GM18907 (cell line): ENCODE measurements at regions not wholly inside any gene's neighbourhood (a gene's known extent, or its start where the extent isn't known, plus 50 kb on each side); places are given as distances from the start of the nearest gene placed in this dataset.
"Not testable (repeated sequence)": the region's sequence is repeated elsewhere in the genome, so short reads cannot be mapped to it uniquely, and the experiment has no call there.

Source experiments
- ATAC-seq: cut with Tn5 transposase; IDR thresholded peaks from one replicate; pipeline ENCODE4 v1.9.1; 2021; ENCODE audit warnings: mild to moderate bottlenecking, moderate library complexity; ENCODE audit not compliant: unreplicated experiment

DNA sequence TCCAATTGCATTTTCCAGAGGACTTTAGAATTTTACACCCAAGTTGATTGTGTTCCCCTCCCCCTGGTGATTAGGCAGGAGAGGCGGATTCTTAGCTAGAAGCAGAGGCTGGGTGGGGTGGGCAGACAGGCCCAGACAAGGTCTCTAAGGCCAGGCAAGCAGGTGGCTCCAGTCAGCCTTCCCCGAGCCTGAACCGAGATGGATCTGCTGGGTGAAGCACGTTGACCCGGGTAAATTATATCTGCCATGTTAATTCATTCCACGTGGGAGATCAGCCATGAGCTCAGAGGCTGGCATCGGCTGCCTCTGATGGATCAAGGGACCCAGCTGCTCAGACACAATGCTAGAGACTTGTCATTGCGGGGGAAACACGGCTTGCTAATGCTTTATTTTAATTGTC lies 159.5 kb upstream of the MAFB start:
- no peak for ATAC-seq

DNA sequence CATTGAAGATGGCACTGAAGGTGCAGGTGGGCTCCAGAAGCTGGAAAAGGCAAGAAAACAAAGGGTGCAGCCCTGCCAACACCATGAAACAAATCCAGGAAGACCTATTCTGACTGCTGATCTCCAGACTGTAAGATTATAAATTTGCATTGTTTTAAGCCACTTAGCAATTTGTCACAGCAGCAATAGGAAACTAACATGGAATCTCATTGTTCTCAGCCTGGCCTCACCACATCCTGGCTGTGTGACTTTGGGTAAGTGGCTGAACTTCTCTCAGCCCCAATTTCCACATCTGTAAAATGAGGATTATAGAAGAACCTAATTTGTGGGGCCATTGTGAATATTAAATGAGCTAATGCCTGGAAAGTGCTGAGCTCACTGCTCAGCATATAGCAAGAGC lies 160.4 kb upstream of the MAFB start:
- ATAC-seq = no peak

DNA sequence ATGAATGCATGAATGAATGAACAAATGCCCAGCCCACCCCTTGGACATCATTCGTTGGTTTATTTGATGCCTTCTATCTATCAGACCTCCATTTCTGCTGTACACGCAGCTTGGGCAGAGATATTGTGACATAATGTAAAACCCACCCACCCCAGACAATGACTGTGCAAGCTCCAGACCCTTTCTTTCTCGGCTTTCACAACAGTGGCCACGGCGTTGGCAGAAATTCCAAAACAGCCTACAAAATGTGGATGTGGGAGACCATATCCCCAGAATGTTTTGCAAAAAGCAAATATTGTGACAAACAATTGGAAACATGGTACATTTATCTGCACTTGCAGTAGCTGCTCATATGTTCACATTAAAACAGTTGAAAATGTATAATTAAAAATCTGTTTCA lies 162.0 kb upstream of the MAFB start:
- ATAC-seq = no peak

DNA sequence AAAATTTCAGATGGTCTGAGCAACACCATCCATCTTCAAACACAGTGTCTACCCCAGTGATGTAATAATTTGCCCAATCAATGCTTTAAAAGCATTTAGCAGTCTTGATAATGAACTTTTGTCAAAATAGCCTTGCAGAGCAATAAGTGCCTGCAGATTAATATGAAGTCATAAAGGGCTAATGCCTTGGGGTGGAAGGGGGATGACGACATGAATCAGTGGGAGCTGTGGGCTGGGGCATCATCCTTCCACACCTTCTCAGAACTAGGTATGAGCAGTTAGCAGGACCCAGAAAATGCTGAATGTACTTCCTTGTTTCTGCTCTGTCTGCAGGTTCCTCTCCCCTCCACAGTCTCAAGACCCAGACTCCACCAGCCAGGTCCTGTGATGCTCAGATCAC lies 166.2 kb upstream of the MAFB start:
- no peak for ATAC-seq

DNA sequence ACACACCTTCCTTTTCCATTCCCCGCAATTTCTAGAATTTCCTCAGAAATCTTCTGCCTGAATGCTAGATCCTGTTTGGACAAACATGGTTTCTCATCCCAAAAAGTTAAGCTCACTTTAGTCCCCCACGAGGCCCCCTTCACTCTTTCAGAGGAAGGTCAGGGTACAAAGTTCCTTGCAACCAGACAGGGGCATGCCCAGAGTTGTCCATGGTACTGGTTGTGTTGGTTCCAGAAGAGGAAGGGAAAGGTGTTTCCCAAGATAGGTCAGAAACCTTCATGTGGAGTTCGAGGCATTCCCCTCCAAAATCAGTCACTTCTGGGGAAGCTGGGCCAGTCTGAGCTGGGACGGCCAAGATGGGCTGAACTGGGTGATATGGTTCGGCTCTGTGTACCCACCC lies 167.6 kb upstream of the MAFB start:
- no peak for ATAC-seq

DNA sequence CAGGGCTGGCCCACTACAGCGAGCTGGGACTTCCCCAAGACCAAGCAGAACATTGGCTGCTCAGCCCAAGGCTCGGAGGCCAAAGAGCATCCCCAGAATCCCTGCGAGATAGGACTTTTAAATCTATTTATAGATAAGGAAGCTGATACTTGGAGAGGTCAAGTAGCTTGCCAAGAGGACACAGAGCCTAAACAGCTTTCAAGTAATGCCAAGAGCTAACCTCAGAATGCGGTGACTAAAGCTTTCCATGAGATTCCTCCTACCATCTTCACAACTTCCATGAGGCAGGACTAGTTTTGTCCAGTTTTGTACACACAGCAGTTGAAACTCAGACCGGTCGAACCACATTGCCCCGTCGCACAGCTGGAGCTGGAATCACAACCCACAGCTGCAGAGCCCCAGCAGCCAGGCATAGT lies 168.1 kb upstream of the TOP1 start:
- ATAC-seq = no peak

DNA sequence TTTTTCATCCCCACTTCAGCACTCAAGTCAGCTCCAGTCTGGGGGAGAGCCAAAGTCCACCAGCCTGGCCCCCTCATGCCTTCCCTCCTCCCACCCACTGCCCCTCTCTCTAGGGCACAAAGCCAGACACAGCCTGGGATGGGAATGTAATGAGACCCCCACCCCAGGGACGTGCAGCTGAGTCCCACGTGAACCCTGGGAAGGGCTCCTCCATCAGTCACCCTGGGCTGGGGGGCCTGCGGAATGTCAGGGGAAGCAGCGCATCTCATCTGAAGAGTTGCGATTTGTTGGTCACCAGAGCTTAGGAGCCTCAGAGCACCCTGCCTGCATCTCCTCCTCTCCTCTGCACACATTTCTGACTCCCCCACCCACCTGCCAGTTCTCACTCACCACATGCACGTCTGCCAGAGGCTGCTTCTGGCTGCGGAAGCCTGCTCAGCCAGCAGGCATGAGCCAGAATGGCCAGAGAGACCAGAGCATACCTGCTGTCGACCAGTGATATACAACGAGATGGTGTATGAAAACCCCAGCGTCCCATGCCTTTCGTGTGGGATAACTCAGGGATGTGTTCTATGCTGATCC lies 167.1 kb upstream of the TOP1 start:
- ATAC-seq = no peak

DNA sequence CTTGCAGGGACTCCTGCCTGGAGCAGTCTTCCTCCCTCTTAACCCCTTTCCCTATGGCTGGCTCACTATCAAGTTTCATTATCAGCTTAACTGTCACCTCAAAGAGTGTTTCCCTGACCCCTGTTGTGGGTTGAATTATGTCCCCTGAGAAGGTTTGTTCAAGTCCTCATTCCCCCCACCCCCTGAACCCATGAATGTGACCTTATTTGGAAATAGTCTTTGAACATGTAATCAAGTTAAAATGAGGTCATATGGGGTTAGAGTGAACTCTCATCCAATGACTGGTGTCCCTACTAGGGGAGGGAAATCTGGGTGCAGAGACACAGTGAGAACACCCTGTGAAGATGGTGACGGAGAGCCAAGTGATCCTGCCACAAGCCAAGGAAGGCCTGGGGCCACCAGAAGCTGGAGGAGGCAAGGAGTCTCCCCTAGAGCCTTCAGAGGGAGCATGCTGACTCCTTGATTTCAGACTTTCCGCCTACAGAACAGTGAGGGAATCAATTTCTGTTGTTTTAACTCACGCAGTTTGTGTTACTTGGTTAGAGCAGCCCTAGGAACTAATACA lies 165.2 kb upstream of the TOP1 start:
- no peak for ATAC-seq

DNA sequence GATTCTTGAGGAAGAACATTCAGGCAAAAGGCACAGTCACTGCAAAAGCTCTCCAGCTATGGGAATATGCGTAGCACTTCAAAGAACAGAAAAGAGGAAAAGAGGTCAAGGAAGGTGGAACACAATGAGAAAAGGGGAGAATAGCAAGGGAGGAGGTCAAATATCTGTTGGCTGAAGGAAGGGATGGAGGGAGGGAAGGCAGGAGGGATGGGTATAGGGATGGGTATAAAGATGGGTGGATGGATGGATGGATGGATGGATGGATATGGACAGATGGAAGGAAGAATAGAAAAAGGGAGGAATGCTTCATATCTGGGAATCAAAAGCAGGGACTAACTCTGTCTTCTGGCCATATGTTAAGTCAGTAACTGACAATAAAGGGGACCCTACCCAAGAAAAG lies 164.2 kb upstream of the TOP1 start:
- no peak for ATAC-seq

DNA sequence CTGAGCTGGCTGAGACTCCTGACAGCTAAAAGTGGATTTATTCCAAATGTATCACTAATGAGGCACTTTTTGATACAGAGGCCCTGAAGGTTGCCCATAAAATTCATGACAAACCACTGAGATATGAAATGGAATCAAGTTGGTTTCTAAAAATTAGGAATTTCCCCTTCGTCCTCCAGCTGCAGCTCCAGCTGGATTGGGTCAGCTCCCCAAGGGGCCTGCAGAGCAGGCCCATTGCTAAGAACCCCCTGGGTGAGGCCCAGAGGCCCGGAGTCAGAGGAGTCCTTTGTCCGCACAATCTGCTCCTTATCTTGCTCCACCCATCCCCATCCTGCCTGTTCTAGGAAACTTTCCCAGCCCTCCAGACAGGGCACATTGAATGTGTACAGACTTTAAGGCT lies 163.5 kb upstream of the TOP1 start:
- no peak for ATAC-seq

DNA sequence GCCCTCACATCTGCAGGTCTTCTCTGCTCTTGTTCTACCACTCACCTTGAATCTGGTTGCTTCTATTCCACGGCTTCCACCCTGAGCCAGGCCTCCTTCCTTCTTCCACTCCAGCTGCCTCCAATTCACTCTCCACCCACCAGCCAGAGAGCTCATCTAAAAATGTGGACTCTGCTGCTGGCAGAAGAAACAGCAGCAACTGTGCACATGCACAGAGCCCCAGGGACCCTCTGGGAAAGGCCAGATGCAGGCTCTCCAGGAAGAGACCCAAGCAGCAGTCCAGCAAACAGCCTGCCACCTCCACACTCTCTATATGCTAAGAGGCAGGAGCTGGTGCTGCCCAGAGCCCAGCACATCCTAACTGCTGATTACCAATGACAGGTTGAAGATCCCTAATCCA lies 162.6 kb upstream of the TOP1 start:
- no peak for ATAC-seq

DNA sequence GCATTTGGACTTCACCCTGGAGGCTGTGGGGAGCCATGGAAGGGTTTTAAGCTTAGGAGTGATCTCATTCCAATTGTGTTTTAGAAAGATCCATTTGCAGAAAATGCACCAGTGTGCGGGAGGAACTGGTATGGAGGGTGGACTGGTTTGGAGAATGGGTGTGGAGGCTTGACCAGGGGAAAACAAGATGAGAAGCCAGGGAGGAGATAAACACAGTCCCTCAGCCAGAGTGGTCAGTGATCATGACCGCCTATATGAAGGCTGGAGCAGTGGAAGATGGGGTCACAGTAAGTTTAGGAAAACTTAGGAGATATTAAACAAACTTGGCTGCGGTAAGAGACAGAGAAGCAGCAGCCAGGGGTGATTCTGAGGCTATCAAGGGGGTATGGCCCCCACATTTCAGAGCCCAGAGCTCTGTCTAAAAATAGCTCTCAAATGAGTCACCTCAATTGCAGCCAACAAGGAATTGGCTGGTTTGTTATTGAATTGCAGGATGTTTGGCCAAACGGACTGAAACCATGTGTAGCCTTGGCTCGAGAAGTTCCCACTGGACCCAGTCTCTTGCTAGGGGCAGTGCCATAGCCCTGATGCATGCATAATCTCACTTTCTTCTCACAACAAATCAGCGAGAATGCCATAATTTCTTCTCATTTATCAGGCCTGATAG lies 159.9 kb upstream of the TOP1 start:
- ATAC-seq = no peak

DNA sequence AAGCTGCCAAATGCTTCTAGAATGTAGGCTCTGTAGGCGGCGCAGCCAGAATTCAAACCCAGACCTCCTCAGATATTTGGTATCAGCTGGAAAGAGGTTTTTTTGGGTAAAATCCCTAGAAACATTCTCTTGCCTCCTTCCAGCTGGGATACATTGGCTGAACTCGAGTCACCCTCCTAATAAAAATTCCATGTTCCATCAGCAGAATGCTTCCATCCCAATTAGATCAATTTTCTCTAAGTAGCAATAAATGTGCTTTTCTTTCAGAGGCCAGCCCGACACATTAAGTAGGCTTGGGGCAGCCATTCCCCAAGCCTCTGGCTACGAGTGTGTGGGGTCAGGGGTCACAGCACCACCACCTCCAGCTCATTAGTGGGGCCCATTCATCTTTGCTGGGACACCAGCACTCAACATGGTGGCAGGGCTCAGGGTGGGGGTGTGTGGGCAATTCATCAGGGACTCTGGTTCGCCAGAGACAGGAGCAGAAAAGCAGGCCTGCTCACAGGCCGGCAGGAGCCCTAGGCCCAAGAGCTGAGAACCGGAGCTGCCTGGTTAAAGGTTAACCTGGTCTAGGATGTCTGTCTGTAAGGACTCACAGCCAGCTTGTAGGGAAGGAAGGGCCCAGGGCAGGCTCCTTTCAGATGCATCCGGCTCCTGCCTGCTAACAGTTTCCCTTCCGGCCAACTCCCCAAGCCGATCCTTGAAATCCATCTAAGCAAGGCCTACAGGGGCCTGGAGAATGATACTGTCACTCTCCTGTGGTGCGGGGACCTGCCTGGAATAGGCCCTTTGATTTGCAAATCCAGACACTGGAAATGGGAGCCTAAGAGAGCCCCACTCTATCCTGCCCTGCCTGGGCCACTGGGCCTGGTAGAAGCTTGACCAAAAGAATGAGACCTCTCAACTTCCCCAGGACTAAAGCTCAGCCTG lies 159.1 kb upstream of the TOP1 start:
- ATAC-seq = no peak

DNA sequence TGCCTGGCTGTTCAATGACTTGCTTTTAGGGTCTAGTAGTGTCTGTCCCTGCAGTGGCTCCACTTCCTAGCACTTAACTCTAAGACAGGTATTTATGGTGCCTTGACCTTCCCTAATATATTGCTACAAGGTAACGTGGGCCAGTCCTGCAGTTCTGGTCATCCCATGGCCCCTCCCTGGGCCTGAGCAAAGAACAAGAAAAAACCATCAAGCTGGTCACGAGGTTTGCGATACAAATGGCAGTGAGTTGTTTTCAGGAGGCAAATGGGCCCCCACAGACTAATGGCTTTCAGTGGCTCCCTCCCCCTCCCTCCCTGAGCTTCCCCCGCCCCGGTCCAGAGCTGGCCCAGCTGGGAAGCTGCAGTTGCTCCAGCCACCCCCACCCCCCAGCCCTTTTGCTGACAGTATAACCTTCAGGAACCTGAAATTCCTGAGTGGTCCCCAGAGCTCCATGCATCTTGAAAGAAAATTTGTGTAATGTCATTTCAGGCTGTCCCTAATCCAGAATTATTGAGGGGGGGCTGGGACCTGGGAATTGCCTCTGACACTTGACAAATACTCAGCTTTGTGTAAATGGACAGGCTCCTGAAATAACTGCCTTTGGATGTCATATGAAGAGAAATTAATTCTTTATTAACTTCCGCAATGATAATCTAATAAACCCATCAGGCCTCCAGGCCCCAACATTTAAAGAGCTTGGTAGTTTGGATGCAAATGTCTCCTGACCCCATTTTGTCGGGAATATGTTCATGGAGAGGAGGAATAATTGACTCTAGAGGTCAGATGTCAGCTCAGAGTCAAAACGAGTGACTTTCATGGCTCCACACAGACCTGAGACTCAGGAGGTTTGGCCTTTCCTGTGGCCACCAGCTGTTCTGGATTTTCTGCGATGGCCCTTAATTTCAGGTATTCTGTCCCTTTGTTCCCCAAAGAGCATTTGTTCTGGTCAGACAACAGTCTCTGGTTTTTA lies 153.2 kb upstream of the TOP1 start:
- no peak for ATAC-seq

DNA sequence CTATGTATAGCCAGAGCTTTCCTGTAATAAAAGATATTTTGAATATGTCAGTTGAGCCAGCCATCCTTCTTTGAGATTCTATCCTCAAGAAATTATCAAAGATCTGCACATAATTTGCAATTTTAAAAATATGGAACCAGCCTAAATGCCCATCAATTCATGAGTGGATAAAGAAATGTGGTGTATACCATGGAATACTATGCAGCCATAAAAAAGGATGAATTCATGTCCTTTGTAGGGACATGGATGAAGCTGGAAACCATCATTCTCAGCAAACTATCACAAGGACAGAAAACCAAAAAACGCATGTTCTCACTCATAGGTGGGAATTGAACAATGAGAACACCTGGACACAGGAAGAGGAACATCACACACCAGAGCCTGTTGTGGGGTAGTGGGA lies 150.5 kb upstream of the TOP1 start:
- ATAC-seq = not testable (repeated sequence)

DNA sequence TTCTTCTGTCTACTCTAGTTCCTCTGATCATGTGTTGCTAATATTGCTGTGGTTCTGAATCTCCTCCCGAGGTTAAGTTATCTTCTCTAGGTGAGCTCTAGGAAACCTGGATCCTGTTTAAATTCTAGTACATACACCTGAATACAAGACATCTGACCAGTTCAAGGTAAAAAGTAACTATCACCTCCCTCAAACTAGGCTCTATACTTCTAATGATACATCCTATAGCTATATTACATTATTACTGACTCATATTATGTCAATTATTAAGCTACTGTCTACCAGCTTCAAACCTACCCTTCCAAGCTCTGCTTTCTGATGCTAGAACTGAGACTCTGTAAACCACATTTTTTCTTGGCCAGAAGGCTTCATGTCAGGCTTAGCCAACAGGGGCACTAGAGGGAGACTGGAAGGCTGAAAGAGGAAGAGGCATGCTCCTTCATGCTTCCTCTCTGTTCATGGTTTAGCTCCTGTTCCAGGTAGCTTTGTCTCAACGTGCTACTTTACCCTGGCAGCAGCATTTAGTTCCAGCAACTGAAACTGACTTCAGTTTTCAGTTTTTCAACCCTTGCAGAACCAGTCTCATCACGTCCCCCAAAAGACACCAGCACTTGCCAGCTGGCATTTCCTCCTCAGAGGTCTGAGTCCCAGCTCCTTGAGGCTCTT lies 148.4 kb upstream of the TOP1 start:
- ATAC-seq = no peak

DNA sequence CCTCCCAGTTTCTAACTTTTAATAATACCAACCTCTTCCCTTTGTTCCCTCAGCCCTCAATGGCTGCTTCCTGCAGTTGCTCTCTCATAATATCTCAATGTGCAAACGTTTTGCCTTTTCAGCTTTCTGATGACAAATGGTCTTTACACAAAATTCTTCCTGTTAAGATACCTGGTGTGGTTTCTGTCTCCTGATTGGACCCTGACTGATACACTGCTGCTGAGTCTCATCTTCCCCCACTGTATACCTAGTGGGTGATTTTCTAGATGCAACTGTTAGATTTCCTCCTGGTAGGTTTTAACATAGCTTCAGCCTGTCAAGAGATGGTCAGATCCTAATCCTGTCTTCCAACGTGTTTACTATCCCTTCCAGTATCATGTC lies 147.9 kb upstream of the TOP1 start:
- no peak for ATAC-seq

DNA sequence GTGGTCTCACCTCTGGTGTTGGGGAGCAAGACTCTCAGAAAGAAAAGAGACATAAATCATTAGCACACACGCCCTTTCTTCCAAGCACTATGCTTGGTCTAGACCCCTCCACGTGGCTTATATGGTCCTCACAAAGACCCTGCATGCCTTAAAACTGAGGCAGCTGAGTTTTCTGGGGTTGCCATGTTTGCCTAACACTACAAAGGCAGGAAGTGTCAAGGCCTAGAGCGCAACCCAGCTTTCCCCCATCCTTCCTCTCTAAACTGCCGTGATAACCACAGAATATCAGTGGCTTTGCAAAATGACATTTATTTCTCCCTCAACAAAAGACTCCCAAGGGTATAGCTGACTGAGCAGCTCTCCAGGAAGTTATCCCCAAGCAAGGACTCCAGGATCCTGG lies 146.5 kb upstream of the TOP1 start:
- ATAC-seq = no peak

DNA sequence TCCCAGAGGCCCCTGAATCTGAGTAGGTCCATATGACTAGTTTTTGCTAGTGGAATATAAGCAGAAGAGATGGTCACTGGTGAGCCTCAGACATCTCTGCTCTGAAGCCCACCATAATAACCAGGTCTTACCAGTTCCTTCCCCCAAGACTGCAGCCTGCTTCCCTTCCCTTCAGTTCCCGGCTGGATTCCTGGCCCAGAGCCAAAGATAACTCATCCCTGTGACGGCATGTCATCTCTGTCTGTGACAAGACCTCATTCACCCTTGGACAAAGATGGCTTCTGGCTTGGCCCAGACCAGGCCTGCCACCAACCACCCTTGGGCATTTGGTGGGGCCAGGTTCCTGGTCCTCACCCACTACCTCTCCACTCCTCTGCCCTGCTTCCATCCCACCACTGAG lies 145.5 kb upstream of the TOP1 start:
- ATAC-seq = no peak

DNA sequence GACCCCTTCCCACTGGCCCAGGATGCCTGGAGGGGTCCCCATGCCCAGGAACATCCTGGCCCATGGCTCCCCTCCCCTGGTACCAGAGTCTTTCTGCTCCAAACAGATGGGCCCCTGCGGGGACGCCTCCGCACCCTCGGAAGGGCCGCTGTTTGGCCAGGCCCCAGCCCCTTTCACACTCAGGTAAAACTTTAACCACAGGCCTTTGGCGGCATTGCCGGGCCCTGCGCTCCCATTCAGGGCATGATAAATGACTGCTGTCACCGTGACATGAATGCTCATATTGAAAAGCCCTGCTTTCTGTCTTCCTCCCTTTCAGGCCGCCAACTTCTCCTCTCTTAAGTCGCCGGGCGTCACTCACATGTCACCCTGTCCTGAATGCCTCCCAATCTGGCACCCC lies 141.5 kb upstream of the TOP1 start:
- no peak for ATAC-seq
